ENCODE measurements at regions not wholly inside any gene's neighbourhood (a gene's known extent, or its start where the extent isn't known, plus 50 kb on each side); places are given as distances from the start of the nearest gene placed in this dataset.

GRCh38 chr5:85823462-85824426 lies 794.0 kb upstream of the COX7C start:
- no peak for DNase-seq (ENCODE audit: low read depth, low spot score)
- Histone ChIP-seq H3K36me3 (ENCODE audit: insufficient read depth, low read length) (no peaks in the 10 kb centered on the region), H3K4me3 (no peak overlapping the region), H3K27ac (no peak overlapping the region), H3K9me3 (ENCODE audit: low read depth, low read length) (no peaks in the 10 kb centered on the region), H3K9ac (ENCODE audit: insufficient read length) (no peak overlapping the region)
- TF ChIP-seq FOXP2 (optimal IDR thresholded peaks at IDR 0.05; ENCODE audit: control extremely low read depth, extremely low read length, insufficient read depth) (no peak), EZH2 (IDR thresholded peaks at IDR 0.05) (no peak)

- TF ChIP-seq POLR2AphosphoS5 (IDR thresholded peaks at IDR 0.05; ENCODE audit: borderline replicate concordance, low read depth, low read length) (no peak), FOXP2 (optimal IDR thresholded peaks at IDR 0.05; ENCODE audit: control extremely low read depth, extremely low read length, insufficient read depth) (no peak), EZH2 (IDR thresholded peaks at IDR 0.05) (no peak)
- H3K27ac ChIP-seq: no peak overlapping the region
- H3K9ac ChIP-seq (ENCODE audit: insufficient read length): no peak overlapping the region
- no peak overlapping the region for H3K4me3 ChIP-seq
- H3K36me3 ChIP-seq (ENCODE audit: insufficient read depth, low read length): no peaks in the 10 kb centered on the region
- H3K9me3 ChIP-seq (ENCODE audit: low read depth, low read length): no peaks in the 10 kb centered on the region
- no peak for DNase-seq (ENCODE audit: low read depth, low spot score)
Measured at GRCh38 chr5:85838781-85839180, 779.0 kb upstream of the COX7C start.

DNA sequence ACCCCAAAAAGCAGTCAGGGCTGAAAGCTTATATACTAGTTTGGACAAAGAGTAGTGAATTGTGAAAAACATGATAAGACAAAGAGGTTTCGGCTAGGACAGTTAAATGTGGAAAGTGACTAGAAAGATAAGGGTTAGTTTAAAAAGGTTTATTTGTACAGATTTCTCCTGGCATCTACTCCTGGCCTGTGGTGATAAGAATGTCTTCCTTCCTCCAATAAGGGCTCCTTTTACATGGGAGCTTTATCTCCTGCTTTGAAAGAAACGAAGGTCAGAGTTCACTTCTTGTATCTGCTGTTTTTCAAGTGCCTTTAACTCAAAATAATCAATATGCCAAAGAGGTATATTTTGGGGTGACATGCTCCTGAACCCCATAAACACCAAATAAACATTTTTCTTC lies 776.1 kb upstream of the COX7C start:
- Histone ChIP-seq H3K9ac (ENCODE audit: insufficient read length) (no peak overlapping the region), H3K27ac (no peak overlapping the region), H3K4me3 (no peak overlapping the region), H3K9me3 (ENCODE audit: low read depth, low read length) (no peaks in the 10 kb centered on the region), H3K36me3 (ENCODE audit: insufficient read depth, low read length) (no peaks in the 10 kb centered on the region)
- no peak for DNase-seq (ENCODE audit: low read depth, low spot score)
- TF ChIP-seq EZH2 (IDR thresholded peaks at IDR 0.05) (no peak), POLR2AphosphoS5 (IDR thresholded peaks at IDR 0.05; ENCODE audit: borderline replicate concordance, low read depth, low read length) (no peak), FOXP2 (optimal IDR thresholded peaks at IDR 0.05; ENCODE audit: control extremely low read depth, extremely low read length, insufficient read depth) (no peak)

GRCh38 chr5:85843535-85843934 lies 774.2 kb upstream of the COX7C start:
- Histone ChIP-seq H3K9me3 (ENCODE audit: low read depth, low read length) (no peaks in the 10 kb centered on the region), H3K27ac (no peak overlapping the region), H3K4me3 (no peak overlapping the region), H3K36me3 (ENCODE audit: insufficient read depth, low read length) (no peaks in the 10 kb centered on the region), H3K9ac (ENCODE audit: insufficient read length) (no peak overlapping the region)
- no peak for TF ChIP-seq POLR2AphosphoS5 (IDR thresholded peaks at IDR 0.05; ENCODE audit: borderline replicate concordance, low read depth, low read length)
- no peak for TF ChIP-seq EZH2 (IDR thresholded peaks at IDR 0.05)
- TF ChIP-seq FOXP2 (optimal IDR thresholded peaks at IDR 0.05; ENCODE audit: control extremely low read depth, extremely low read length, insufficient read depth): no peak
- DNase-seq (ENCODE audit: low read depth, low spot score): no peak

DNA sequence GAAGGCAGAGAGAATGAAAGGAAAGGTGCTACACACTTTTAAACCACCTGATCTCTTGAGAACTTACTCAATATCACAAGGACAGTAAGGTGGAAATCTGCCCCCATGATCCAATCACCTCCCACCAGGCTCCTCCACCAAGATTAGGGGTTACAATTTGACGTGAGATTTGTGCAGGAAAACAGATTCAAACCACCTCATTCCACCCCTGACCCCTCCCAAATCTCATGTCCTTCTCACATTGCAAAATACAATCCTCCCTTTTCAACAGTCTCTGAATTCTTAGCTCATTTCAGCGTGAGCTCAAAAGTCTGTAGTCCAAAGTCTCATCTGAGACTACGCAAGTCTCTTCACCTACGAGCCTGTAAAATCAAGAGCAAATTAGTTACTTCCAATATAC lies 768.3 kb upstream of the COX7C start:
- TF ChIP-seq POLR2AphosphoS5 (IDR thresholded peaks at IDR 0.05; ENCODE audit: borderline replicate concordance, low read depth, low read length): no peak
- TF ChIP-seq EZH2 (IDR thresholded peaks at IDR 0.05): no peak
- TF ChIP-seq FOXP2 (optimal IDR thresholded peaks at IDR 0.05; ENCODE audit: control extremely low read depth, extremely low read length, insufficient read depth): no peak
- Histone ChIP-seq H3K36me3 (ENCODE audit: insufficient read depth, low read length) (no peaks in the 10 kb centered on the region), H3K9me3 (ENCODE audit: low read depth, low read length) (no peaks in the 10 kb centered on the region; the same call in 1 of the 2 replicates), H3K4me3 (no peak overlapping the region), H3K9ac (ENCODE audit: insufficient read length) (no peak overlapping the region), H3K27ac (no peak overlapping the region)
- no peak for DNase-seq (ENCODE audit: low read depth, low spot score)

- no peak for DNase-seq (ENCODE audit: low read depth, low spot score)
- H3K4me3 ChIP-seq: no peak overlapping the region
- H3K9me3 ChIP-seq (ENCODE audit: low read depth, low read length): no peaks in the 10 kb centered on the region
- H3K9ac ChIP-seq (ENCODE audit: insufficient read length): no peak overlapping the region
- no peak for TF ChIP-seq EZH2 (IDR thresholded peaks at IDR 0.05)
- TF ChIP-seq FOXP2 (optimal IDR thresholded peaks at IDR 0.05; ENCODE audit: control extremely low read depth, extremely low read length, insufficient read depth): no peak
- TF ChIP-seq POLR2AphosphoS5 (IDR thresholded peaks at IDR 0.05; ENCODE audit: borderline replicate concordance, low read depth, low read length): no peak
- no peak overlapping the region for H3K27ac ChIP-seq
- H3K36me3 ChIP-seq (ENCODE audit: insufficient read depth, low read length): no peaks in the 10 kb centered on the region
Measured at GRCh38 chr5:85865296-85865695, 752.4 kb upstream of the COX7C start.

GRCh38 chr5:85868070-85868469 lies 749.7 kb upstream of the COX7C start:
- no peaks in the 10 kb centered on the region for H3K36me3 ChIP-seq (ENCODE audit: insufficient read depth, low read length)
- H3K9me3 ChIP-seq (ENCODE audit: low read depth, low read length): no peaks in the 10 kb centered on the region
- no peak overlapping the region for H3K27ac ChIP-seq
- no peak overlapping the region for H3K4me3 ChIP-seq
- no peak for TF ChIP-seq POLR2AphosphoS5 (IDR thresholded peaks at IDR 0.05; ENCODE audit: borderline replicate concordance, low read depth, low read length)
- no peak for TF ChIP-seq FOXP2 (optimal IDR thresholded peaks at IDR 0.05; ENCODE audit: control extremely low read depth, extremely low read length, insufficient read depth)
- TF ChIP-seq EZH2 (IDR thresholded peaks at IDR 0.05): no peak
- no peak overlapping the region for H3K9ac ChIP-seq (ENCODE audit: insufficient read length)
- no peak for DNase-seq (ENCODE audit: low read depth, low spot score)

DNA sequence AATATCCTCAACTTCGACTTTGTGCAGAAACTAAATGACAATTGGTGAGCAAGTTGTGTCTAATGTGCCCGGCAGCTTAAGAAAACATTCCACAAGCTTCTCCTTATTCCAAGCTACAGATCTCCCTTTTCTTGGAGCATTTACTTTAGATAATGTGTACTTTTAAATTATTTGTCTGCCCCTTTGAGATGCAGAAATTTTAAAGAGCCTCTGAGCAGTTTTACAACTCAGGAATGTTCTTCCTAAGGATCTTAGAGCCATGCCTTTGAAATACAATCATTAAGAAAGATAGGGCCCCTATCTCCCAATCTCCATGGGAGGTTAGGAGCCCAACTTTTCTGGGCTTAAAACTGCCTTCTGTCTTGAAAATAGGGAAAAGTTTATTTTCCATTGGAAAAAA lies 723.7 kb upstream of the COX7C start:
- no peaks in the 10 kb centered on the region for H3K9me3 ChIP-seq (ENCODE audit: low read depth, low read length)
- H3K4me3 ChIP-seq: no peak overlapping the region
- DNase-seq (ENCODE audit: low read depth, low spot score): no peak
- H3K27ac ChIP-seq: no peak overlapping the region
- TF ChIP-seq POLR2AphosphoS5 (IDR thresholded peaks at IDR 0.05; ENCODE audit: borderline replicate concordance, low read depth, low read length) (no peak), EZH2 (IDR thresholded peaks at IDR 0.05) (no peak), FOXP2 (optimal IDR thresholded peaks at IDR 0.05; ENCODE audit: control extremely low read depth, extremely low read length, insufficient read depth) (no peak)
- H3K36me3 ChIP-seq (ENCODE audit: insufficient read depth, low read length): no peaks in the 10 kb centered on the region
- no peak overlapping the region for H3K9ac ChIP-seq (ENCODE audit: insufficient read length)
